Stimulated activated CD4-positive, alpha-beta T cell treated with anti-CD3 and anti-CD28 coated beads, TNF-alpha, amount 100 ng/mL, for 24 hours (primary cell): ENCODE measurements at regions not wholly inside any gene's neighbourhood (a gene's known extent, or its start where the extent isn't known, plus 50 kb on each side); places are given as distances from the start of the nearest gene placed in this dataset.

Experiments
- DNase-seq, 3 experiments: peaks; one replicate each; pipeline ENCODE4 v3.0.0-alpha.2; 2020; ENCODE audit warnings: low read depth in 3 of 3

- no peak for DNase-seq
Measured at GRCh38 chr5:135139381-135140134, 105.5 kb upstream of the PITX1 start.

GRCh38 chr5:135138116-135138850 is 104.3 kb upstream of the PITX1 start:
- DNase-seq: no peak

- no peak for DNase-seq
Measured at GRCh38 chr5:135137146-135137915, 103.3 kb upstream of the PITX1 start.

- no peak for DNase-seq
Measured at GRCh38 chr5:135136546-135136945, 102.5 kb upstream of the PITX1 start.

- DNase-seq: no peak
Measured at GRCh38 chr5:135135530-135136226, 101.7 kb upstream of the PITX1 start.

GRCh38 chr5:135134691-135135381 is 100.8 kb upstream of the PITX1 start:
- no peak for DNase-seq

- no peak for DNase-seq
Measured at GRCh38 chr5:135133698-135134515, 99.9 kb upstream of the PITX1 start.

GRCh38 chr5:135133181-135133580 is 99.2 kb upstream of the PITX1 start:
- no peak for DNase-seq

GRCh38 chr5:135131801-135132680 is 98.0 kb upstream of the PITX1 start:
- DNase-seq: no peak

GRCh38 chr5:135130261-135131215 is 96.5 kb upstream of the PITX1 start:
- no peak for DNase-seq

- DNase-seq: peak in 1 of 3 experiments; percentile 8
Measured at GRCh38 chr5:135129307-135129706, 95.3 kb upstream of the PITX1 start.

- DNase-seq: no peak
Measured at GRCh38 chr5:135128361-135128760, 94.3 kb upstream of the PITX1 start.

- no peak for DNase-seq
Measured at GRCh38 chr5:135127439-135128240, 93.6 kb upstream of the PITX1 start.

- no peak for DNase-seq
Measured at GRCh38 chr5:135126688-135127438, 92.8 kb upstream of the PITX1 start.

- DNase-seq: no peak
Measured at GRCh38 chr5:135124724-135125123, 90.7 kb upstream of the PITX1 start.

GRCh38 chr5:135124128-135124527 is 90.1 kb upstream of the PITX1 start:
- no peak for DNase-seq

- no peak for DNase-seq
Measured at GRCh38 chr5:135122797-135123196, 88.8 kb upstream of the PITX1 start.
